GM12872 (cell line): ENCODE measurements at regions not wholly inside any gene's neighbourhood (a gene's known extent, or its start where the extent isn't known, plus 50 kb on each side); places are given as distances from the start of the nearest gene placed in this dataset.

Experiments
- TF ChIP-seq, protein P1 (sequence below): IDR thresholded peaks from 3 replicates; pipeline ENCODE4 v1.5.1; 2011; ENCODE audit warnings: low read depth, mild to moderate bottlenecking, low read length, moderate library complexity; ENCODE audit not compliant: insufficient read depth

DNA sequence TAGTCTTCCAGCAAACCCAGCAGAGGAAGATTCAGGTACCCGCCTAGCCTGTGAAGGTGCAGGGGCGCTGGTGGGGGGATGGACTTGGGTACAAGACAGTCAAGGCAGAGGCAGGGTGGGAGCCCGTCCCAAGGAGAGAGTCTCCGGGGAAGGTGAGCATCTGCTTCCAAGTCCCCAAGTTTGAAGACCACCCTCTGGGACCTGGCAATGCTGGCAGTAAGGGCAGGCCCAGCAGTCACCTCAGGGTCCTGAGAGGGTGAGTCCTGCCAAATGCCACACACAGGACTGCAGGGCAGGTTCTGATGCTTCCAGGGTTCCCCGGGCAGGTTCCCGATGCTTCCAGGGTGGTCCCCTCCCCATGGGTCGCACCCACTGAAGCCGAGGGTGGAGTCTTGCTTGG is 261.8 kb upstream of the IRX1 start:
- TF ChIP-seq, protein P1, sequence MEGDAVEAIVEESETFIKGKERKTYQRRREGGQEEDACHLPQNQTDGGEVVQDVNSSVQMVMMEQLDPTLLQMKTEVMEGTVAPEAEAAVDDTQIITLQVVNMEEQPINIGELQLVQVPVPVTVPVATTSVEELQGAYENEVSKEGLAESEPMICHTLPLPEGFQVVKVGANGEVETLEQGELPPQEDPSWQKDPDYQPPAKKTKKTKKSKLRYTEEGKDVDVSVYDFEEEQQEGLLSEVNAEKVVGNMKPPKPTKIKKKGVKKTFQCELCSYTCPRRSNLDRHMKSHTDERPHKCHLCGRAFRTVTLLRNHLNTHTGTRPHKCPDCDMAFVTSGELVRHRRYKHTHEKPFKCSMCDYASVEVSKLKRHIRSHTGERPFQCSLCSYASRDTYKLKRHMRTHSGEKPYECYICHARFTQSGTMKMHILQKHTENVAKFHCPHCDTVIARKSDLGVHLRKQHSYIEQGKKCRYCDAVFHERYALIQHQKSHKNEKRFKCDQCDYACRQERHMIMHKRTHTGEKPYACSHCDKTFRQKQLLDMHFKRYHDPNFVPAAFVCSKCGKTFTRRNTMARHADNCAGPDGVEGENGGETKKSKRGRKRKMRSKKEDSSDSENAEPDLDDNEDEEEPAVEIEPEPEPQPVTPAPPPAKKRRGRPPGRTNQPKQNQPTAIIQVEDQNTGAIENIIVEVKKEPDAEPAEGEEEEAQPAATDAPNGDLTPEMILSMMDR, result no peak

DNA sequence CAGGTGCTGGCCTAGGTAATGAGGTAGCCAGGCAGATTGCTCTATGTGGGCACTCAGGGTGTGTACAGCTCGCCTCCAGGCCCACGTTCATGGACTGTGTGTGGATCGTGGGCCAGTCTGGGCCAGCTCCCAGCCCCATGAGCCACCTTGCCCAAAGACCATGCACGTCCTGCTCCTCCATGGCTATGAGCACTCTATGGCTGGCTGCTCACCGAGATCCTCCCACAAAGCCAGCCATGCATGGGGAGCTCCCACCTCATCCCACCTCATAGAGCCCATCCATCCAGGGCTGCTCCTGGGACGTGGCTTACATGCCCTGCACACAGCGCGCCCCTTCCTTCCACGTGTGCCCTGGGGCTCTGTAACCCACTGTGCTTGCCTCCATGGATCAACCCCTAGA is 262.5 kb upstream of the IRX1 start:
- TF ChIP-seq, protein P1, result no peak

DNA sequence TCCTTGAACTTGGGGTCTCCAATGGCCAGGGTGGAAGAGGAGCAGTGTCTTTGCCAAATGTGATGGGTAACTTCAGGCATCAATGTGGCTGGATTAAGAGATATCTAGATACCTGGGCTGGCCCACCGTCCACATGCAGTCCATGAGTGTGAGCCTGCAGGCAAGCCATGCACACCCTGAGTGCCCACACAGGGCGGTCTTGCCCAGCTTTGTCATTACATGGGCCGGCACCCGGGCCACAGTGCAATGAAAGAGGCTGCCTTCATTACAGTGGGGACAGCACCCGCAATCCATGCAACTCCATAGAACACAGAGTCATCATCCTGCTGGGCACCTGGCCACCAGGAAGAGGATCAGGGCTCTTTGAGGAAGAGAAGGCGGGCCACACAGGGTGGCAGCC is 263.8 kb upstream of the IRX1 start:
- TF ChIP-seq, protein P1, result no peak

DNA sequence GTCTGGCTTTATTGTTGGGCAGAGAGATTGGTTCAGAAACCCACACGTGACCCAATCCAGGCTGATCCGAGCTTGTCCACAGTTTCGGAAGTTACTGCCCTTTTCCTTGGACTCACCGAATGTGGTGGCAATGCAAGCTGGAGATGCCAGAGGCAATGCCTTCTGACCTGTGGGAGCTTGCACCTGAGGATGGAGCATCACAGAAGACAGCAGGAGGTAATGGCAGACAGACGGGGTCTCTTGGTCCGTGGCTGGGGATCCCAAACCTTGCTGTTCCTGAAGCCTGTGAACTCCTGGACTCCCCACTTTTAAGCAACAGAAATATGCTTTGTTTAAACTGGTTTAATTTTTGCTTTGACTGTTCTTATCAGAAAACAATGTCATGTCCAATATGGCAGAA is 265.2 kb upstream of the IRX1 start:
- TF ChIP-seq, protein P1, result no peak

DNA sequence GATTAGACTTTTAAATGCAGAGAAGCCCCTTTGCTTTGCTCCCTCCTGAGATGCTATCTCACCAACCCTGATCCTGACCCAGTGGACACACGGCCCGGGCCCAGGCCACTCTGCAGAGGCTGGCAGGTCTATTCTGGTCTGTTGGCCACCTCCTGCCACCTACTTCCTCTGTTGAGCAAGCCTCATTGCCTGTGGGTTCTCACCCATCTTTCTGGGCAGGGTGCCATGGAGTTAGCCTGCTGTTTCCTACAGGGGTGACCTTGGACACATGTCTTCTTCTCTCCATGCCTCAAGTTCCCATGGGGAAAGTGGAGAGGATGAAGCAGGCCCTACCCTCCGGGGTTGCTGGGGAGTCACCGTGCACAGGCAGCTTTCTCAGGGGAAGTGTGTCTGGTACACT is 266.2 kb upstream of the IRX1 start:
- TF ChIP-seq, protein P1, result no peak

DNA sequence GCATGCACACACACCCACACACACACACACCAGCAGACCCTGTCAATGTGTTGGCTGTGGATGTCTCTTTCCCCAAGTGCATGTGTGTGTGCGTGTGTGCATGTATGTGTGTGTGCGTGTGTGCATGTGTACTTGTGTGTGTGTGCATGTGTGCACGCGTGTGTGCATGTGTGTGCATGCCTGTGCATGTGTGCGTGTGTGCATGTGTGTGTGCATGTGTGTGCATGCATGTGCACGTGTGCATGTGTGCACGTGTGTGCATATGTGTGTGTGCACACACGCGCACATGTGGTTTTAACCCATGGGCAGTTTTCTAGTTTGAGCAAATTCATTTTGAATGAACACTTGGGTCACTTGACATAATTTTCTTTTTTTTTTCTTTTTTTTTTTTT is 268.8 kb upstream of the IRX1 start:
- TF ChIP-seq, protein P1, result no peak

DNA sequence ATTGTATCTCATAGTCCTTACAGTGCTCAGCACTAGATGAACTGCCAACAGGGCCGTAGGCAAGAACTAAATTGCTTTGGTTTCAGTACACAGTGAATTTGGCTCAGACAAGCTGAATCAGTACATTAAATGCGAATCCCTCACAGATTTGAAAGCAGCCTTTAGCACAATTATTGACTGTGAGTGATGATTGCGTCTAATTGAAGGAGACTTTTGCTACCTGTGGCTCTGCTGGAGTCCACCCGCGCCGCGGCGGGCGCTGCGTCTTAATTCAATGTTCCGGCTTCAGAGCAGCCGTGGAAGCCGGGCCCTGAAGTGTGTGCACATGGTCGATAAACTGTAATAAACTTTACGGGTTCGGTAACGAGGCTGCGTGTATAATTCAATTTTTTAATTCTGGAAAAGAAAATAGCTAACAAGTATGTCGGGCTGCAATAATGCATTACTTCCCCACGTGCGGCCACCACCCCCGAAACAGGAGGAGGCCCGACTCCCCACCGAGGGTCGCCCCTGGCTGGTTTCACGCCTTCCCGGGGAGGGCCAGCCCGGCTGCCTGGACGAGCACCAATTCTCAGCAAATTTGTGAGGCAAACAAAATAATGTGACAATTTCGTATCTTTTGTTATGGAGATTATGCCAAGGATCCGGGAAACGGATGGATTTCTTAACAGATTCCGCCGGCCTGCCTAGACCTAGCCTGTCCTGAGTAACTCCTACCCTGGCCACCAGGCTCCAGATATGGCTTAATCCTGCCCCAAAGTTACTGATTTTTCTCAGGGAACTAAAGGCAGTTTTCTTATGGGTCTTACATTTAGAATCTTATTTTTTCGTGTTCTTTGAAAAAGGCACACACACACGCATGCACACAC is 269.4 kb upstream of the IRX1 start:
- TF ChIP-seq, protein P1, result no peak
